Prostate gland (tissue), 2 donors: ENCODE measurements at regions not wholly inside any gene's neighbourhood (a gene's known extent, or its start where the extent isn't known, plus 50 kb on each side); places are given as distances from the start of the nearest gene placed in this dataset.

Source experiments
- CTCF ChIP-seq, 4 experiments: fragments of 200-600 bp in 2 of 4; fragments of 450-650 bp in 2 of 4; sonication (generic) in 2 of 4; IDR thresholded peaks; 1 replicate in 3 of 4; 2 replicates in 1 of 4; pipeline ENCODE4 v1.5.1; 2016 to 2019; ENCODE audit warnings: antibody characterized with exemption in 4 of 4, mild to moderate bottlenecking in 2 of 4, moderate library complexity in 2 of 4
- POLR2A ChIP-seq: fragments of 450-650 bp; IDR thresholded peaks from one replicate; pipeline ENCODE4 v1.6.1; 2016; ENCODE audit warnings: antibody characterized with exemption, mild to moderate bottlenecking

GRCh38 chr1:208309771-208310170 is 65.6 kb upstream of the PLXNA2 start:
- no peak for TF ChIP-seq CTCF (IDR thresholded peaks at IDR 0.05)
- TF ChIP-seq POLR2A, result no peak
